ENCODE measurements at regions not wholly inside any gene's neighbourhood (a gene's known extent, or its start where the extent isn't known, plus 50 kb on each side); places are given as distances from the start of the nearest gene placed in this dataset.
"Not testable (repeated sequence)": the region's sequence is repeated elsewhere in the genome, so short reads cannot be mapped to it uniquely, and the experiment has no call there.

DNA sequence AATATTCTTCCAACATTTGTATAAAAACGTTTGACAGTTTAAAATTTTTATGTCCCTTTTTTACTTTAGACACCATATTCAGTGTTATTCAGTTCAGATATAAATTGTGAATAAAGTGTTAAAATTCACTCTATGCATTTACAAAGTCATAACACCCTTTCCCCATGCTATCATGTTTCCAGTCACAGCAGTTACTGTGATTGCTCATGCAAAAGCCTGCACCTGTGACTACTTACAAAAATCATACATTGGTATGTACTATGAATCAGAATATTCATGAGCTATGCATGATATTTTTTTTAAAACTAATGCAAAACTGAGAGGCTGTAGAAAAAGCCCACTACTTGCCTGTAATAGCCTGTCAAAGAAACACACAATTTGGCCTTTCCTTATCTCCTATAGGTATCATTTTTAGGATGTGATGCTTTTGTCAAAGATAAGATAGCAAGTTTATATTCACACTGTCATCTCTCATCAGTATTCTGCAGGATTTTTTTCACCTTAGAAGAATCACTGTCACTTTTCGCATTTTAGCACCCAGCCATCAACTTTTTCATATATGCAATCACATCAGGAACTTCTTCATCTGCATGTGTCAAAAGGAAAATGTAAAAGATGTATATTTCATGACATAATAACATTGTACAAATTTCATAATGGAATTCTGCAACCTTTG, 443.2 kb downstream of the C12orf50 start:
- no peak for DNase-seq (ENCODE audit: low spot score)

DNA sequence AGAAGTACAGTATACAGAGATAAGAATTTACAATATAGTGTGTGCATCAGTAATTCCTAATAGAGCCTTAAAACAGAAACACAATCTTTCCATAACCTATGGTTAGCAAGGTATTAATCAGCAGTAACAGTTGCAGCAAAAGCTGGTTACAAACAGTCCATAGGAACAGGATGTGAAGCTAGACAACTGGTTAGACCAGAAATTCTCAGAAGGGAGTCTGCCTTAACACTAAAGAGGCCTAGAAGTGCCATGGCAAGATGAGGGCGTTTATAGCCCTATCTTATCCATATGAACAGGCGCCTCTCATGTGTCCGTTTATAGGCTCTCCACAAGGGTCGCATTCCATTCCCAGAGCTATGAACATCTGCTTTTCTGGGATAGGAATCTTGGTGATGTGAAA, 450.1 kb downstream of the C12orf50 start:
- DNase-seq (ENCODE audit: low spot score), result not testable (repeated sequence)

DNA sequence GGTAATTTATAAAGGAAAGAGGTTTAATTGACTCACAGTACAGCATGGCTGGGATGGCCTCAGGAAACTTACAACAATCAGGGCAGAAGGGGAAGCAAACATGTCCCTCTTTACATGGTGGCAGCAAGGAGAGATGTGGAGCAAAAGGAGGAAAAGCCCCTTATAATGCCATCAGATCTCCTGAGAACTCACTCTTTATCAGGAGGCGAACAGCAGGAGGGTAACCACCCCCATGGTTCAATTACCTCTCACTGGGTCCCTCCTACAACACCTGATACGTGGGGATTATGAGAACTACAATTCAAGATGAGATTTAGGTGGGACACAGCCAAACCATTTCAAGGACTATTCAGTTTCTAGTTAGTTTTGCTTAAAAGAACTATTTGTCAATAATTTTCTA, 453.3 kb downstream of the C12orf50 start:
- DNase-seq (ENCODE audit: low spot score), result no peak

DNA sequence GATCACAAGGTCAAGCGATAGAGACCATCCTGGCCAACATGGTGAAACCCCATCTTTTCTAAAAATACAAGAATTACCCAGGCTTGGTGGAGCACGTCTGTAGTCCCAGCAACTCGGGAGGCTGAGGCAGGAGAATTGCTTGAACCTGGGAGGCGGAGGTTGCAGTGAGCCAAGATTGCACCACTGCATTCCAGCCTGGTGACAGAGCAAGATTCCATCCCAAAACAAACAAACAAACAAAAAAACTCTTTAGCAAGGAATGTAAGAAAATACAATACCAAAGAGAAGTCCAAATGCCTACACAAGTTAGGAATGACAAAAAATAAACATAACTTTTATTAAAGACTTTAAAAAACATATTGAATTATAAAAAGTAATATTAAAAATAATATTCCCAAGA, 462.3 kb downstream of the C12orf50 start:
- not testable (repeated sequence) for DNase-seq (ENCODE audit: low spot score)

DNA sequence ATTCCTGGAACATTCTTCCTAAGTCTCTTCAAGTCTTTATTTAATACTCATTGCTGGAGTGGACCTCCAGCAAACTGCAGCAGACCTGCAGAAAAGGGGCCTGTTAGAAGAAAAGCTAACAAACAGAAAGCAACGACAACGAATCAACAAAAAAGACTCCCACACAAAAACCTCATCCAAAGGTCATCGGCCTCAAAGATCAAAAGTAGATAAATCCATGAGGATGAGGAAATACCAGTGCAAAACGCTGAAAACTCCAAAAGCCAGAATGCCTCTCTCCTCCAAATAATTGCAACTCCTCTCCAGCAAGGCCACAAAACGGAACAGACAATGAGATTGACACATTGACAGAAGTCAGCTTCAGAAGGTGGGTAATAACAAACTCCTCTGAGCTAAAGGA, 472.2 kb downstream of the C12orf50 start:
- no peak for DNase-seq (ENCODE audit: low spot score)

DNA sequence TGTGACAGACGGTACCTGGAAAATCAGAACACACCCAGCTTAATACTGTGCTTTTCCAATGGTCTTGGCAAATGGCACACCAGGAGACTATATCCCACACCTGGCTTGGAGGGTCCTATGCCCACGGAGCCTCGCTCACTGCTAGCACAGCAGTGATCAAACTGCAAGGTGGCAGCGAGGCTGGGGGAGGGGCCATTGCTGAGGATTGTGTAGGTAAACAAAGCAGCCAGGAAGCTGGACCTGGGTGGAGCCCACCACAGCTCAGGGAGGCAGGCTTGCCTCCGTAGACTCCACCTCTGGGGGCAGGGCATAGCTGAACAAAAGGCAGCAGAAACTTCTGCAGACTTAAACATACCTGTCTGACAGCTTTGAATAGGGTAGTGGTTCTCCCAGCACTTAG, 498.0 kb downstream of the C12orf50 start:
- DNase-seq (ENCODE audit: low spot score), result not testable (repeated sequence)

DNA sequence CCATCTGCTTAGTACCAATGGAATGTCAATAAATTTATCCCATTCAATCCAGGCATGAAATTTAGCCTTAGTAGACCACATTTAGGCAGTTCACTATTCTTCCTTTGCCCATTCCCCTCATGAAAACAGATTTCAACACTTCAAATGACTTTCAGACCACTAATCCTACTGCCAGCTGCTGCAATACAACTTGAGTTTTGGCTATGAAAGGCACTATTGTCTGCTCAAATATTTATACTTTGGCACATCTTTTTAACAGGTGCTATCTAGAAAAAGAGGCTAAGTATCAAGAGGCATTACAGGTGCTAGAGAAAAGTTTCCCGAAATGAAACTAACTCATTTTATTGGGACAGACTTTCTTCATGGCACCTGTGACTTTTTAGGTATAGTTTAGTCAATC, 499.8 kb downstream of the C12orf50 start:
- DNase-seq (ENCODE audit: low spot score), result no peak

DNA sequence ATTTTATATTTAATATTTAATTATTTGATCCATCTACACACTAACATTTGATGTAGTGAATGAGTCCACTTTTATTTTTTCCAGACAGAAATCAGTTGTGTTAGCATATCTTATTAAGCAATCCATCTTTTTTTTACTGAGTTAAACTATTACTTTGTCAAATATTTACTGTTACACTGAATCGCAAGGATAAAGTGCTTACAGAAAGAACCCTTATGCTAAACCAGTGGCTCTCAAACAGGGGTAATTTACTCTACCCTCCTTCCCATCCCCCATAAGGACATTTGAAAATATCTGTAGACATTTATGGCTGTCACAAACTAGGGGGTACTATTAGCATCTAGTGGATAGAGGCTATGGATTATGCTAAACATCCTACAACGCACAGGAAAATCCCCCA, 508.2 kb downstream of the C12orf50 start:
- DNase-seq (ENCODE audit: low spot score), result no peak

DNA sequence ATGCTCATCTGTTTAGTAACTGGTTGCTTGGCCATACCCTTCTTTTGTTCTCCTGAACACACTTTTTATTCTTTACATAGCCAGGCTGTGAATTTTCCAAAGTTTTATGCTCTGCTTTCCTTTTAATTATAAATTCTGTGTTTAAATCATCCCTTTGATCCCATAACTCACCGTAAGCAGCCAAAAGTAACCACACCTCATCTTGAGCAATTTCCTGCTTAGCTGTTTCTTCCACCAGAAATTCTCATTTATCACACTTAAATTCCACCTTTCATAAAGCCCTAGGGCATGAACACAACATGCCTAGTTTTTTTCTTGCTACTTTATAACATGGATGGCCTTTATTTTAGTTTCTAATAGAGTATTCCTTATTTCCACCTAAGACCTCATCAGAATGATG, 510.7 kb downstream of the C12orf50 start:
- DNase-seq (ENCODE audit: low spot score), result peak; percentile 17

DNA sequence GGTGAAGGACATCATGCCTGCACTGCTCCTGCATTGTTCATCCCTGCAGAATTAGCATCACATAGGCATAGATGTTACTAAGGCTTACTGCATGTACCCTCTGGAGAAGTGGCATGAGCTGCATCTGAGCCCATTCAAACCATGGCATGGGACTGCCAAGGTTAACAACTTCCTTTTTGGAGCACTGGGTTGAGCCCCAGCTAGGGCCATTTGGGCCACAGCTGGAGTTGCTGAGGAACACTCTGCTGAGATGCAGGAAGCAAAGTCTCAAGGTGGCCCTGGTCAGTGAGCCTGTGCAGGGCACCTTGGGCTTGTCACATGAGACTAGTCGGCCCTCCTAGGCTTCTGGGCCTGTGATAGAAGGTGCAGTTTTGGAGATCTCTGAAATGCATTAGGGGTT, 511.2 kb downstream of the C12orf50 start:
- no peak for DNase-seq (ENCODE audit: low spot score)

DNA sequence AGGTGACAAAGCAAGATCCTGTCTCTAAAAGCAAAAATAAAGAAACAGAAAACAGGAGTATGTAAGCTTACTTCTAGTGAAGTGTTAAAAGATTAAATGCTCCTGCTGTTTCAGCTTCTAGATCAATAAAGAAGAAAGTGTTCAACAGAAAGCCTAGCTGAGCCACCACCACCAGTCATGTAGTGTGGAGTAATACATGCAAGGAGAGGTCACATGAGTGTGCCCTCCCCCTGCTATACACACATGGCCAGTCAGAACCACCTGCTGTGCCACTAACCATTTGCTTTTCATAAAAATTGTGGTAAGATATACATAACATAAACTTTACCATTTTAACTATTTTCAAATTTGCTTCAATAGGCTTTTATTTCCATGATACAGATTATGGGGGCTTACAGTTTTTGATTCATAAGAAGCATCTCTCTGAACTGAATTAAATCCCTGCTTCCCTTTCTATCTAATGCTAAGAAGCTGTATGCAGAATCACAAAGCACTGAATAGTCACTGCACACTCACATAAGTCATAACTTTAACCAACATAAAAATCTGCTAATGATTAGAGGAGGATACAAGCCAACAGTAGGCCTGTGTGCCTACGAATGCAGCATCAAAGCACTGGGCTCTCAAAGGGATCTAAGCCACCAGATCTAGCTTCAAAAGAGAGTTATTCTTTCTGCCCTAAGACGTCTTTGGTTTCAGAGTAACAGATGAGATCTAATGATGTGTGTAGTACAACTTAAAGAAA, 515.5 kb downstream of the C12orf50 start:
- DNase-seq (ENCODE audit: low spot score), result peak; percentile 67

DNA sequence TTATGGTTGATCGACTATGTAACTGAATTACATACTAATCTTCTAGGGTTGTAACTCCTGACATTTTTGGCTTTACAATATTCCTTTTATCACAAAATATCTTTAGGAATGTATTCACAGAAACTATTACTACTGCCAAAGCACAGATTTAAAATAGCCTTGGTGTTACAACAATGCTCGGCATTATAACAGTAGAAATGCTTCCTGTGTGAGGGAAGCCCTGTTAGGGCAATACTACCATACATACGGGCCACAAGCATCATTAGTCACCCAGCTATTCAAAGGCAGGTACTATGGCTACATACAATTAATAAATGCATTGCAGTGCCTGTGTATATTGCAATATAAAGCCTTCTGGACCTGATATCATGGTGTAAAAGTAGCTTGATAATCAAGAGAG, 517.8 kb downstream of the C12orf50 start:
- DNase-seq (ENCODE audit: low spot score), result no peak

DNA sequence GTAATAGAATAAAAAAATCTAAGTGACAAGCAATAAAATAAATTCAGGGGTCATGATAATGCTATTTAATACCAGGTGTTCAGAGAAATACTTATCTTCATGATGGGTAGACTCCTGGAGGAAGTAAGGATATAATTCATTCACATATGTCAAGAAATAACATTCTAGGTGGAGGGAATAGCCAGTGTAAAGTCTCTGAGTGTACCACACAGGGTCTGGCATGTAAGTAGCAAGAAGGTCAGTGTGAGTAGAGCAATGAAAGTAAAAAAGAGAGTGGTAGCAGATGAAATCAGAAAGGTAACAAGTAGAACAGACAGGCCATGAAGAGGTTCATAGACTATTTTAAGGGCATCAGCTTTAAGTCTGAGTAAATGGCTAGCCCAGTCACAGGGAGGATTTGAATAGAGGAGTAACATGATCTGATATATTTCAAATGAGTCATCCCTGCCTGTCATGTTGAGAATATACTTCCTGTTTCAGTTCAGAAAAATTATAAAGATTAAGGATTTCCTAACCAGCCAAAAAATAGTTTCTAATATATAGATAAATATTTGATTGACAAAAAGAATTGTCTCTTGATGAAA, 519.9 kb downstream of the C12orf50 start:
- peak; percentile 49 for DNase-seq (ENCODE audit: low spot score)

DNA sequence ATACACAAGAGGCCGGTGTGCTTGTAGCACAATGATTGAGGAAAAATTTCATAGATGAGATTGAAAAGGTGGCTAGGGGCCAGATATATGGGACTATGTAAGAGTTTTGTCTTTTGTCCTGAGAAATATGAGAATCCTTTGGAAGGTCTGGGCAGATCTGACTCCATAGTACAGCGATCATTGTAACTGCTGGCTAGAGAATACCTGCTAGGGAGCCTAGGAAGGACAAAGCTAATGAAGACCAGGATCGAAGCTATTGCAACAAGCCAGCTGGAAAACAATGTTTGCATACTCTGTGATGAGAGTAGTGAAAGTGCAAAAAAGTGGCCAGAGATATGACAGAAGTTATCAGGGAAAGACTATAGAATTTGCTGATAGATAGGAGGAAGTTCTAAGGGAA, 537.6 kb downstream of the C12orf50 start:
- no peak for DNase-seq (ENCODE audit: low spot score)

DNA sequence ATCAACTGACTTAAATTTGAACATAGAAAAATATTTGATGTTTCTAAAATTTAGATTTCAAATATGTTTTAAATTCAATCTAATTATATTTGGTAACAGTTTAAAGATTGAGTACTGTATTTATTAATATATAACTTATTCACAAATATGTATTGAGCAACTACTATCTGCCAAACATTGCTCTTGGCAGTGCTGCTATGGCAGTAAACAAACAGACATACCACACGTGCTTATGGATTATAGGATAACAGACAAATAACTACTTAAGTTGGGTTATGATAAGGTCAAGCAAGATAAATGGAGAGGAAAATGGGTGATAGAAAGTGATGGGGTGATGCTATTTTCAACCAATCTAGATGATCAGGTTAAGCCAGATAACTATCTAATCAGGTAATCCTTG, 538.1 kb downstream of the C12orf50 start:
- no peak for DNase-seq (ENCODE audit: low spot score)

DNA sequence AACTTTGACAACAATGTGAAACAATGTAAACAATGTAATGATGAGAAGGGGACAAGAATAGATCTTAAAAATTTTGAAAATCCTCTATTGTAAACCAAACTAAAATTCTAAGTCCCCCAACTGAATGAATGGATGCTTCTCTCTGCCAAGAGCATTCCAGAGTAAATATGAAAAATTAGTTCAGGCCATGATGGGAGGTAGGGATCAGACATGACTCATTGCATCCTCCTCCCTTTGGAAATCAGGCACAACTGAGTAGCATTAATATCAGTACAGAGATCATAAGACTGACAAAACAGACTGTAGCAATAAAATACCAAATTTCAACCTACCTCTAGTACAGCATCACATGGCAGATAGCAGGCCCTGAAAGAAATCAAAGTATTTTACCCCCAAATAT, 559.9 kb downstream of the C12orf50 start:
- DNase-seq (ENCODE audit: low spot score), result peak; percentile 47

DNA sequence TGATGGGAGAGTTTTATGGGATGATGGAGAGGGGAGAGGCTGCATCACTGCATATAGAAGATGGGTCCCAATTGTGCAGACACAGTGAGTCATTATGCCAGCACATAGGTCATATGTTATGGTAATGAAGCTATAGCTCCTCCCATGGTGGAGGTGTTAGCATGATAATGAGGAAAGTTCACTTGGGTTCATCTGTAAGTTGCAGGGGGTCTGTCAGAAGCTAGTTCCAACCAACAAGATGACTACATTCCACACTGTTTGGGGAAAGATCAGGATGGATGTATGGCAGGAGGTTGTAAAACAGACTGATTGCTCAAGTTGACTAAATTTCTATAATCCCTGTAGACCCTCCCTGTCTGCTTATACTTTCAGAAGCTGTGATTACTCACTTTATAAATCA, 561.3 kb downstream of the C12orf50 start:
- DNase-seq (ENCODE audit: low spot score), result no peak

DNA sequence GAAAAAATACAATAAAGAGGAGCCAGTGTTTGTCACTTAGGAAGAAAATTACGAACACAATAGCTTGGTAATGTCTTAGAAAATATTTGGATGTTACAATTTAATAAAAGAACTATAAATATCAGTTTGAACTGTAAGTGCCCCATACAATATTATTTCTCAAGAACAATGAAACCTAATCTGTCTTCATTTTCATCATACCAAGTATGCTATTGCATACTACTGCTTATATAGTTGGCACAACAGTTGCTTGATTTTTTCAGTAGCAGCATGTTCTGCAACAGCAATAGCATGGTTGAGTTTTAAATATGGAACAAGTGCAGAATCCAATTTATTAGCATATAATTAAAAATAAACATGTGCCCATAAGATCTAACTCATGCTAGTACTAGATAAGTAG, 564.6 kb downstream of the C12orf50 start:
- DNase-seq (ENCODE audit: low spot score), result no peak

DNA sequence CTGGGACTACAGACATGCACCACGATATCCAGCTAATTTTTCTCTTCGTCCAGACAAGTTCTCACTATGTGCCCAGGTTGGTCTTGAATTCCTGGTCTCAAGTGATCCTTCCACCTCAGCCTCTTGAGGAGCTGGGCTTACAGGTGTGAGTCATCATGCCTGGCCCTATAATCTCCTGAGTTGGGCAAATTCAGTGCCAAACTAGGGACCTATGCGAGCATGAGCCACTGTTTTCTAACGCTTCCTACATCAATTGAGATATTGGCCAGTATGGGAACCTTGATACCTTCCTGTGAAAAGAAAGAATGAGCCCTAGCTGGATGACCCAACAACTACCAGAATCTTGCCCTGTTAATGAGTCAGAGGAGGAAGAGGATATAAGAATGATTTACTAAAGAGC, 585.2 kb downstream of the C12orf50 start:
- DNase-seq (ENCODE audit: low spot score), result no peak

DNA sequence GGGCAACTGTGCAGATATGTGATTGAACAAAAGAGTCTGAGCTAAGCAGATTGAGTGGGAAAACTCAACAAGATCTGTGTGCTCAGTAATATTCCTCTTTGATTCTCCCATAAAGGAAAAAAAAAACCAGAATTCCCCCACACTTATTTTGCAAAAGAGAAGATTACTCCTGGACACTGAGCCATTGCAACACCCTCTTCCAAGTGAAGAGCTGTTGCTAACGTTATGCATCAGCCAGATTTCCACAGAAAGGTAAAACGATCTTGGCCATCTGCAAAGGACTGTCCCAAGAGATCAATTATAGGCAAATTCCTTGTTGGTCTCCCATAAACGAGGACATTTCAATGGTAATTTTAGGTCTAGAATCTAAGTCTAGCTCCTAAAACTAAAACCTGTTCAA, 587.7 kb downstream of the C12orf50 start:
- no peak for DNase-seq (ENCODE audit: low spot score)

DNA sequence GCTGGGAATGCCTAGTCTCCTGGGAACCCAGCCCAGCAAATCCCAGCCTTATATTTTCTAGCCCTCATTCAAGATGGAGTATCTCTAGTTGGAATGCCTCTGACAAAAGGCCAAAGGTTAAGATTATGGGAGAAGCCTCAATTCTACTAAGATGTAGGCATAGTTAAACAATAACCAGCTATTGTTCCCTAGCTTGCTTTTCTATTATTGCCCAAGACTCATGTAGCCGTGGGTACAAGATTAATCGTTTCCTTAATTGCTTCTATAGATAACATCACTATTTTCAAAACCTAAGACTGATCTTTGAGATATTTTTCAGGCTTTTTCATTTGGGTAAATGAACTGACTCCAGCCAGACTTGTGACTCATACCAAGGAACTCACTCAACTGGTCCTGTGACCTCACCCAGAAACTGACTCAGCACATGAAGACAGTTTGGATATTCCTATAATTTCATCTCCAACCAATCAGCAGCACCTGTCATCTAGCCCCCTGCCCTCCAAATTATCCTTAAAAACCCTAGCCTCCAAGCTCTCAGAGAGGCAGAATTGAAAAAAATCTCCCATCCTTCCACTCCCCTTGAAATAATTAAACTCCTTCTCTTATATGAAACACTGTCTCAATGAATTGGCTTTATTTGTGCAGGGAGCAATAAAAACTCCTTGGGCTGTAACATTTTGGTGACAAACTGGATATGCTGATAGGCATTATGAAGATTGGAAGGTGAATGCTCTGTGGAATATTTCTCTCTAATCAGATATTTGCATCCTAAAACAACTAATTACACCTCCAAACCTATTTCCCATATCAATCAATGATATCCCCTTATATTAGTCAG, 589.0 kb downstream of the C12orf50 start:
- peak; percentile 81 for DNase-seq (ENCODE audit: low spot score)

DNA sequence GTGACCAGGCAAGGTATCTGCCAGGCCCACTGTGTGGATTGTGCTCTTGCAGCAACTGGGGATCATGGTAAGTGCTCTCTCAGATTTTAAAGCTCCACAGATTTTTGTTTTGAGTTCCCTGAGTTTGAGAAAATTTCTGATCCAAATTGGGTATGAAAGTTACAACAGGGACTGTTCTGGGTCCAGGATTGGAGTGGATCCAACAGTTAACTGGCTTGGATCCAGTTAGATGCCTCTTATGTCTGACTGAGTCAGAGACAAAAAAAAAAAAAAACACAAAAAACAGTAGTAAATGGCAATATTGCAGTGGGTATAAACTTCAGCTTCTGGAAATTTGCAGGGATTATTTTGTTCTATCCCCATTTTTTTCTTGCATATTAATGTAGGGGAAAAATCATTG, 598.8 kb downstream of the C12orf50 start:
- DNase-seq (ENCODE audit: low spot score), result no peak
